COLO668 (cell line): ENCODE measurements at regions not wholly inside any gene's neighbourhood (a gene's known extent, or its start where the extent isn't known, plus 50 kb on each side); places are given as distances from the start of the nearest gene placed in this dataset.
A peak's percentile ranks its signal among the peaks of the same experiment; 100 is the strongest.
"Not testable (repeated sequence)": the region's sequence is repeated elsewhere in the genome, so short reads cannot be mapped to it uniquely, and the experiment has no call there.

Experiments
- DNase-seq: peaks from one replicate; lab custom pipeline; 2025; ENCODE audit not compliant: unreplicated experiment; lab: John Stamatoyannopoulos, UW

DNA sequence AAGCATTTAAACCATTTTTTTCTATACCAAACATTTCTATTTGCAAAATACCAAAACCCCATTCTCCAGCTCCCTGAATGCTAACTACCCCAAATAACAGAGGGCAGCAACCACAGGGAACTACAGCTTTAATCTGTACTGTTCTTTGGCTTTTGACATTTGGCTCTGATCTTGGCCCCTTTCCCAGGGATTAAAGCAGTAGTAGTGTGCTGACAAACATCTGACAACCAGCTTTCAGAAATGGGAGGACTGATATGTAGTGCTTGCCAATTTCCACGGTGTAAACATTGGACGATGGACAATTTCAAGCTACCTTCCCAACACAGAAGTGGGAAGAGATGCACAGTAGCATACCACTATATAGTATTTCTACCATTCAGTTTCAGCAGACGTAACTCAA lies 88.4 kb upstream of the TEAD1 start:
- no peak for DNase-seq

DNA sequence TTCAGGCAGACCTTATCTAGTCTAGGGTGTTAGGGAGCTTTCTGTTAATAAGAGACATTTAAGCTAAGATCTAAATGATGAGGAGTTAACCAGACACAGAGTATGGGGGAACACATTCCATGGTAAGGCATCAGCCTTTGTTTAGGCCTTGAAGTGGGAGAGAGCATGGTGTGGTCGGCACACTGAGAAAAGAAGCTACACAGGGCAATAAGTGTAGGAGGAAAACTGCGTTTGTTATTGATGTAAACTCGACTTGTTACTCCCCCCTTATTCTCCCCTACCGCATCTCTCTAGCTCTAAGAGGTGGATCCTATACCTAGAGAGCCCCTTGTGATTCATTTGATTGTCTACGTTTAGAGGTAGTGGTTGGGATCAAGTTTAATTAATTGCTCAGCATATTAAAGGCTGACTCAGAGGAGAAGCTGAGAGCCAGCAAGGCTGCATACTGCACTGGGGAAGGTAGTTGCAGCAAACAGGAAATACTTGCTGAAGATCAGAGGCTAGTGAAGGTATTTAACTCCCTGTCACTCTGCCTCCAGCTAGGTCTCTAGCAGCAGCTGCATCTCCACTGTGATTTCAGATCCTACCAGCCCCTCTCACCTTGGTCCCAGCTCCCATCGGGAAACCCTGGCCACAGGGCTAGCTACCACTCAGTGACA lies 86.8 kb upstream of the TEAD1 start:
- no peak for DNase-seq

DNA sequence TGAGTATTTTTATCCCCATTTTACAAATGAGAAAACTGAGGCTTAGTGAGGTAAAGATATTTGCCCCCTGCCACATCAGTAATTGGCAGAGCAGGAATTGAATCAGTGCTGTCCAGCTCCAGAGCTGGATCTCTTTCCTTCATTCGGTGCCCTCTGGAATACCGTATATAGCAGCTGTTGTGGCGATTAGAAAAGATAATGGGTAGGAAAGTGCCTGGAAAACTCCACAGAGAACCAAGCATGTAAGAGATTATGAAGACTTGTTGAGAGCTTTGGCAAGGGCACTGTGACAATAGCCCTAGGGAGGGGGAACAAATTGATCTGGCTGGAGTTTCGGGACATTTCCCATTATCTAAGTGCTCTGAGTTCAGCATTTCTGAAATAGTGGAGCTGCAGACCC lies 82.5 kb upstream of the TEAD1 start:
- DNase-seq = no peak

DNA sequence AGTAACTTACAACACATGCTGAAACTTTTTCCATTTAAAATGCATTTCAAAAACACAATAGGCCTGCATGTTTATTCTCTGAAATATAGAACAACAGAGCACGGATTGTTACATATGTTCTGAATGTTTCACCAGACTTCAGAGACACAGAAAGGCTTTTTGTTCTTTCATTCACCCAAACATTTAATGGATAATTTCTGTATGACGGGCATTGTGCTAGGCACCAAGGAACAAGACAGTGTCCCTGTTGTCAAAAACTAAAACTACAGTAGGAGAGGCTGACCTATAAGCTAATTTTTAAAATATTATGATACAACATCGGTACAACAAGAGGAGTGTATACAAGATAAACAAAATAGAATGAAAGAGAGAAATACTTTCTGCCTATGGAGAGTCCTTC lies 81.9 kb upstream of the TEAD1 start:
- no peak for DNase-seq

DNA sequence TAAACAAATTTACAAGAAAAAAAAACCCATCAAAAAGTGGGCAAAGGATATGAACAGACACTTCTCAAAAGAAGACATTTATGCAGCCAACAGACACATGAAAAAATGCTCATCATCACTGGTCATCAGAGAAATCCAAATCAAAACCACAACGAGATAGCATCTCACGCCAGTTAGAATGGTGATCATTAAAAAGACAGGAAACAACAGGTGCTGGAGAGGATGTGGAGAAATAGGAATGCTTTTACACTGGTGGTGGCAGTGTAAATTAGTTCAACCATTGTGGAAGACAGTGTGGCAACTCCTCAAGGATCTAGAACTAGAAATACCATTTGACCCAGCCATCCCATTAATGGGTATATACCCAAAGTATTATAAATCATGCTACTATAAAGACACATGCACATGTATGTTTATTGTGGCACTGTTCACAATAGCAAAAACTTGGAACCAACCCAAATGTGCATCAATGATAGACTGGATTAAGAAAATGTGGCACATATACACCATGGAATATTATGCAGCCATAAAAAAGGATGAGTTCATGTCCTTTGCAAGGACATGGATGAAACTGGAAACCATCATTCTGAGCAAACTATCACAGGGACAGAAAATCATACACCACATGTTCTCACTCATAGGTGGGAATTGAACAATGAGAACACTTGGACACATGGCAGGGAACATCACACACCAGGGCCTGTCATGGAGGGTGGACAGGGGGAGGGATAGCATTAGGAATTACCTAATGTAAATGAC lies 79.0 kb upstream of the TEAD1 start:
- DNase-seq = not testable (repeated sequence)

DNA sequence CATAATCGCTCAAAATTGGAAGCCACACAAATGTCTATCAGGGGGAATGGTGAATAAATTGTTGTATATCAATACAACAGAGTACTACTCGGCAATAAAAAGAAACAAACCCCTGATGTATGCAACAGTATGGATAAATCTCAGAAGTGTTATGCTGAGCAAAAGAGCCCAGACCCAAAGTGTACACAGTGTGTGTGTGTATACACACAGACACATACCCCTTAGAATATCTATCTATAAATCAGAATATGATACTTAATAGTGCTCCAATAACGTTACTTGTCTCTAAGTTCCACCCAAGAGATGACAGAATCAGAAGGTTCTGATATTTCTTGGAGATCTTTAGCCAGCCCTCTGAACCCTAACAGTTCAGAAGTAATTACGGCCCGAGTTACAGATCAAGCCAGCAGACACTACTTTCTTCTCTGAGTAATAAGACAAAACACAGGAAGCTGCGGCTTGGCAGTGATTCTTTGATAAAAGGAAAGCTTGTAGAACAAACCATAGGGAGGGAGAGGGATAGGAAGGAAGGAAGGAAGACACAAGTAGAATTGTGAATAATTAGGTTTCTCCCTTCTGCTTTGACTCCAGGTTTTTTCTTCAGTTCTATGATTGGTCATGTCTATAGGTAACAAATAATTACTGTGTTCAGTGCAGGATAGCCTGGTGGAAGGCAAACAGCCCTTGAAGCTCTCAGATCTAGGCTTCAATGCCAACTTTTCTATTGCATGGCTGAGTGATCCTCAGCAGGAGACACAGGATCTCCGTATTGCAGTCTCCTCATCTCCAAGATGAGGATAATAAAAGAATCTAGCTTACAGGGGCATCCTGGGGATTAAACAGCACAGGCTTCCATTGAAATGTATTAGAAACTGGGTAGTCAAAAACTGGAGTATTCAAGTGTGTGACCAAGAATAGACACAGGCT lies 75.6 kb upstream of the TEAD1 start:
- no peak for DNase-seq

DNA sequence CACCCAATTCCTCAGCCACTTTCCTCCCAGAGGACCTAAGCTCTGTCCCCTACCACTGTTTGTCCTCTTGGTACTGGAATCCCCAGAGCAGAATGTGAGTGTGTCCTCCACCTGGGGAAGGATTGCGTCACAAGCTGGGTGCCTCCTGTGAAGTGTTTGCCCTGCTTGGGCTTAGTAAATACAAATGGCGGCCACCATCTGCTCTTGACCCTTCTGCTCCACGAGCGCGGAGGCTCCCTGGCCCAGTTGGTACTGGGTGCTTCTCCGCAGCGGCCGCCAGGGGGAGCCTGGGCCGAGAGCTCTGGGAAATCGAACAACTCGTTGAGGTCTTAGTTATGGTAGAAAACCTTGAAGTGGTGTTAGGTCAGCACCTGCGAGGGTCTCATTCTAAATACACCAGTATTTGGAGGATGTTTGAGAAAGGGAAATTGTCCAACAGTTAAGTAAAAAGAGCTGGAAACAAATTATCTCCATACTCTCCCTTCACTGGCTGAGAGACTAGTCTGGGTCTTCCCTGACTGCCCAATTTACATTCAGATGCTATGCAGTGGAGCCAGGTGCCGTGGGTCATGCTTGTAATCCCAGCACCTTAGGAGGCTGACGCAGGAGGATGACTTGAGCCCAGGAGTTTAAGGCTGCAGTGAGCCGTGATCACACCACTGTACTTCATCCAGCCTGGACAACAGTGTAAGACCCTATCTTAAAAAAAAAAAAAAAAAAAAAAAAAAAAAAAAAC lies 74.6 kb upstream of the TEAD1 start:
- peak; percentile 82 for DNase-seq

DNA sequence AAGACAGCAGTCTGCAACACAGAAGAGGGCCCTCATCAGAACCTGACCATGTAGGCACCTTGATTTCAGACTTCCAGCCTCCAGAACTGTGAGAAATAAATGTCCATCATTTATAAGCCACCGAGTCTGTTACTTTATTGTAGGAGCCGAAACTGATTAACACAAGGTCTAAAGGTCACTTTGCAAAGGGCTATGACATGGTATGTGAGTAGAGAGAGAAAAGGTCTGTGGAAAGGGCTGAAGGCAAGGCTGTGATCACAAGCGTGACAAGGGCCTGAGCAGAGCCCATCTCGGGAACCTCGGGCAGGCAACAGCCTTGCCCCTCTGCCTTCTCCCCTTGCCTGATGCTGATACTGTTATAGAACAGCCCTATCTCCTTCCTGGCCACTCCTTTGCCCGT lies 73.4 kb upstream of the TEAD1 start:
- no peak for DNase-seq

DNA sequence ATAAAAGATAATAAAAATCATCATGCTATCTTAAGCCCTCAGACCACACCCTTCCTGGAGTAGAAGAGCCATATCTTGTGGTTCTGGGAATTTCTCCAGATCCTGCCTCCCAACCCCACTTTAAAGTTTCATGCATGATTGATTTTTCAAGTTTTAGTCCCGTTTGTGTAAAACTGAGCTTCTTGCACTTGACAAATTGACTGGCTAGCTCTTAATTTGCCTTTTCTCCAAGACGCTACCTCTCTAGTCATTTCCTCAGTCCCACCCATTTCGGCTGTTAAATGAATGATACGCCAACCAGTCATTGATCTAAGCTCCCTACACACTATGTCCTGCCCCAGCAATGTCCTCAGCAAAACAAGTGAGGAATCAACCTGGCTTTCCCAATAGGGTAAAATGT lies 71.8 kb upstream of the TEAD1 start:
- no peak for DNase-seq

DNA sequence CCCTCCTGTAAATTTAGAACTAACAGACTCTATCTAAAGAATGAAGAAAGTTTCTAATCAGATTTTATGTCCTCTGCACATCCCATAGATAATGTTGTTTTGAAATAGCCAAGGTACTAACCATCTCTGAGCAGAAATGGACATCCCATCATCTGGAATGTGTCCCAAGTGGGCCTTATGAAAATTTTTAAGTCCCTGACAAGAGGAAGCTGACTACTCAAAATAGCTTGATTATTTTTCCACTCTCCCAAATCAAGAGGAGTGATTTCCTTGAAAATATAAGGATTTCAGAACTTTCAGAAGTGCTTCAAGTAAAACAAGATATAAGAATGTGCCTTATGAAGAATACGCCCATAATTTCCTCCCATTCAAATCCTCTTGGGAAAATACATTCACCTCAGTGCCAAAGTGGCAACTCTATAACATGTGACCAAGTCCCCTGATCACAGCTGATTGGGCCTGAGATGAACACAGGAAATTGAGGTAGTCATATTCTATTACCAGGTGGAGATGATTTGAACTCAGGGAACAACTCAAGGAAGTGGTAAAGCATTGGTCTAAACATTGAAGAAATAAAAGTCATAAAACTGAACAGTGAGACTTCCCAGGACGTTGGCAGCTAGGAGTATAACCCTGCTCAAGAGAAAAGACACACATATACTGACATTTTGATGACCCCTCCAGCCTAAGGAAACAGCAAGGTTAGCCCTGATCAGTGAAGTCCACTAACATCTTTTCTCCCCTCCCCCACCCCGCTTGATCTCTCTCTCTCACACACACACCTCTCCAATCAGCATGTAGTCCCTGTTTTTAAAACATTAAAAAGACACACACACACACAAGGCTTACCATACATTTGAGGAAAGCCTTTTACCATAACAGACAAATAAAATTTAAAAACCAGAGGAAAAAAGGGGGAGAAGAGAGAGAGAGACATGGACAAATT lies 70.8 kb upstream of the TEAD1 start:
- no peak for DNase-seq

DNA sequence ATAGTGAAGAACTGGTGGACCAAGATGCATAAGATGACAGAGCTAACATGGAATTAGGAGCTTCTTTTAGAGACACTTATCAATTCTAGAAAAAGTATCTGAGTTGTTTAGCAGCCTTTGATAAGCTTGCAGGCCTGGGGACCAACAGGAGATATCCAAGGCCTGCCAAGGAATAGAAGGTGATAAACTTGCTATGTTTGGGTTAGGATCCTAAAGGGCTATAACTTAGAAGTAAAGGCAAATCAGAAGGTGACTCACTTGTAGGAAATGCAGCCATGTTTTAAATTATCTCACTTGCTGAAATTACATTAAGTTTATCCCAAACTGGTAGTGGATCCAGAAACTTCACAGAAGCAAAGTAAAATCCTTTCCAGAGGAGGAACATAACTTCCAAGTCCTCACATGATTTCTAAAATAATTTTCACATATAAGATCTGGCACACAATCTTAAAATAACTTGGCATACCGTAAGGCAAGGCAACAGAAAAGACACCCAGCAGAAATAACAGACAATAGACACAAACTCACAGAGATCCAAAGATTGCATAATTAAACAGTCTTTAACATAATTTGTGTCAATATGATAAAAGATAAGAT lies 69.6 kb upstream of the TEAD1 start:
- DNase-seq = no peak

DNA sequence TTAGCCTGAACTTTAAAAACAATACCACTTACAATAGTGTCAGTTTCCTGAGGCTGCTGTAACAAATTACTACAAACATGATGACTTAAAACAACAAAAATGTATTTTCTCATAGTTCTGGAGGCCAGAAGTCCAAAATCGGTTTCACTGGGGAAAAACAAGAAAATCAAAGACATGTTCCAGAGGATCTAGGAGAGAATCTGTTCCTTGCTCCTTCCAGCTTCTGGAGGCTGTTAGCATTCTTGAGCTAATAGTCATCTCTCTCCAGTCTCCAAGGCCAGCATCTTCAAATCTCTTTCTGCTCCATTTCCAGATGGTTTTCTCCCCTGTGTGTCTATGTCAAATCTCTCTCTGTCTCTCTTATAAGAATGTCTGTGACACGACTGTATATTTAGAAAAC lies 67.6 kb upstream of the TEAD1 start:
- DNase-seq = no peak

DNA sequence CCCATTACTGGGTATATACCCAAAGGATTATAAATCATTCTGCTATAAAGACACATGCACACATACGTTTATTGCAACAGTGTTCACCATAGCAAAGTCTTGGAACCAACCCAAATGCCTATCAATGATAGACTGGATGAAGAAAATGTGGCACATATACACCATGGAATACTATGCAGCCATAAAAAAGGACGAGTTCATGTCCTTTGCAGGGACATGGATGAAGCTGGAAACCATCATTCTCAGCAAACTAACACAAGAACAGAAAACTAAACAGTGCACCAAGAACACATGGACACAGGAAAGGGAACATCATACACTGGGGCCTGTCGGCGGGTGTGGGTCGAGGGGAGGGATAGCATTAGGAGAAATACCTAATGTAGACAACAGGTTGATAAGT lies 65.5 kb upstream of the TEAD1 start:
- not testable (repeated sequence) for DNase-seq

DNA sequence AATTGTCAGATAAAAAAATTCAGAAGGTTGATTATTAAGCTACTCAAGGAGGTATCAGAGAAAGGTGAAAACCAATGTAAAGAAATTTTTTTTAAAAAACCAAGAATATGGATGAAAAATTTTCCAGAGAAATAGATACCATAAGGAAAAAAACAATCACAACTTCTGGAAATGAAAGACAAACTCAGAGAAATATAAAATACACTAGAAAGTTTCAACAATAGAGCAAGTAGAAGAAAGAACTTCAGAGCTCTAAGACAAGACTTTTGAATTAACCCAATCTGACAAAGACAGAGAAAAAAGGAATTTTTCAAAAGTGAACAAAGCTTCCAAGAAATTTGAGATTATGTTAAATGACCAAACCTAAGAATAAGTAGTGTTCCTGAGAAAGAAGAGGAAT lies 62.9 kb upstream of the TEAD1 start:
- no peak for DNase-seq

DNA sequence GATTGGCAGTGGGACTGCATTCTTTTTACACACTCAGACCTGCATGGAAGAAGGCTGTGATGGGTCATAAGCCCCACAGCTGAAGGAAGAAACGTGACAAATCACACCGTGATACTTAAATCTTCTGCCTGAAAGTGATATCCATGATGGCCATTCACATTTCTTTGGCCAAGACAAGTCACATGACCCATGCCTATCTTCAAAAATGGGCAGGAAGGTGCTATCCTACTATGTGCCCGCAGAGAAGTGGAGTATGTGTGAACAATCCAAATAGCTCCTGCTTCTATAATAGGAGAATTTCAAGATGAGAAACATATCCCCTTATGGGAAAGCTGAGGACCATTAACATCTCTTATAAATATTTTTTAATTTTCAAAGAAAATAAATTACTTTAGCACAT lies 56.6 kb upstream of the TEAD1 start:
- DNase-seq = no peak

DNA sequence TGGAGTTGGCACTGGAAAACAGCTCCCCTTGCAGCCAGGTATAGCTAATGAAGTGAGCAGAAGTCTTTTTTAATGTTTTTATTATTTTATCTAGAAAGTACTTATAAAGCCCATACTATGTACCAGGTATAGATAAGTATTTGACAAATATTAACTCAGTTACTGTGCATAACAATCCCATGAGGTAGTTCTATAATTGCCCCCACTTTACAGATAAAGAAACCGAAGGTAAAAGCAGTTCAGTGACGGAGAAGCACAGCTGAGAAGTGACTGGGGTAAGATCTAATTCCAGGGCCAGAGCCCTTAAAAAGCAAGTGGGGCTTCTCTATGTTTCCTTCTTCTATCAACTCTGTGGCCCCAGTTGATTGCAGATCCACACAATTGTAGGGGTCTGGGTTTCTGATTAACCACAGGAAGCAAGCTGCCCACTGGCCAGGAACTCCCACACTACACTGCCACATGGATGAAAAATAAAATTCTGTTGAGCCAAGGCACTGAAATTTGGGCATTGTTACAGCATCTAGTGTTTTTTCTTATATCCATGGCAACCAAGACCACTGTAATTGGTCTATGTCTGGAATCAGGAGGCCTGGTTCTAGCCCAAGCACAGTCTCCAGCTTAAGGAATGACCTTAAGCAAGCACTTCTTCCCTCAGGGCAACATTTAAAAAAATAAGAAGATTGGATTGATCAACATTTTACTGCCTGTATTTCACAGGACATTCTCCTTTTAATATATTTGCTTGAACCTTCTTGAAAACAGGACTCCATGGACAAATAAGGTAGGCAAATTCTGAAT lies 55.3 kb upstream of the TEAD1 start:
- no peak for DNase-seq

DNA sequence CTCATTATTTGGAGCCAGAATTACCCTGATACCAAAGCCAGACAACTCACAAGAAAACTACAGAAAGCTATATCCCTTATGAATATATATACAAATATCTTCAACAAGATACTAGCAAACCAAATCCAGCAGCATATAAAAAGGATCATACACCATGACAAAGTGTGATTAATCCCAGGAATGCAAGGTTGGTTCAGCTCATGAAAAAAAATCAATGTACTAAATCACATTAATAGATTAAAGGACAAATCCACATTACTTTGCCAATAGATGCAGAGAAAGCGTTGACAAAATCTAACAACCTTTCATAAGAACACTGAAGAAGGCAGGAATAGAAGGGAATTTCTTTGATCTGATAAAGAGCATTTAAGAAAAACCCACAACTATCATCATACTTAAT lies 50.4 kb upstream of the TEAD1 start:
- no peak for DNase-seq
